Coronary artery (tissue), 2 donors: ENCODE measurements at regions not wholly inside any gene's neighbourhood (a gene's known extent, or its start where the extent isn't known, plus 50 kb on each side); places are given as distances from the start of the nearest gene placed in this dataset.

Experiments used
- DNase-seq: peaks from one replicate; pipeline ENCODE4 v3.0.0-alpha.2; 2017; ENCODE audit warnings: low spot score
- H3K27ac ChIP-seq, 2 donors: fragments of 200-600 bp; sonication (generic); one replicate each; pipeline ENCODE4 v1.5.1; 2016 to 2019
- H3K4me3 ChIP-seq: fragments of 200-600 bp; sonication (generic); 2 replicates; pipeline ENCODE4 v1.5.1; 2016; ENCODE audit warnings: mild to moderate bottlenecking, moderate library complexity
- TF ChIP-seq, protein P1 (sequence below): fragments of 200-600 bp; sonication (generic); IDR thresholded peaks from one replicate; pipeline ENCODE4 v1.5.1; 2019; ENCODE audit warnings: antibody characterized with exemption

DNA sequence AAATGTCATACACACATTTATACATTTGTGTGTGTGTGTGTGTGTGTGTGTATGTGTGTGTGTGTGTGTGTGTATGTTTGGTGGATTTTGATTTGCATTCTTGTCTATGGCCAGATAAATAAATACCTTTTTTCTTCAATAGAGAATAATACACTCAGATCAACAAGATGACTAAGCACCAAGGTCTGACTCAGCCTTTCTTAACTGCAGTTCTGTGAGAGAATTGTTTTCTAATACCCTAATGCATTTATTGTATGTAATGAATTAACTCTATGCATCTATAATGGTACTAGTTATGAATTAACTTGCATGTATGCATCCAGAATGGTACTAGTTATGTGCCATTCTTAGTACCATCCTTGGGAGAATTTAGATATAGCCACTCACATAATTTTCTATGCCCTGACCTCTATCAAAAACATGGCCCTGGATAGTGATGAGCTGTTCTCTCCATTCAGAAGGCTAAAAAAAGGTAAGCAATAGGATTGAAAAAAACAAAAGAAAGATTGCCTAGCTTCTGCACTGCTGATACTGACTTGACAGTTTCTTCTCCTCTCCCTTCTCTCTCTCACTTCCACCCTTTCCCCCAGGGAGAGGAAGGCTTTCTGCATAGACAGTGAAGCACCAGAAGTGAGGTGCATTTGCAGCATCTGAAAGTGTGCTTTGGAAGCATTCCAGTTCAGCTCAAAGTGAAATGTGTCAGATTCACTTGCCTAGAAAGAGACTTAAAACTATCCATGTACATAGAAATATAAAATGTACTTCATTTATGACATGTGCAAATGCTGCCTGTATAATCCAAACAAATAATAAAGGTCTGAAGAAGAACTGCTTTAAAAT is 55.1 kb upstream of the CCDC112 start:
- no peak for DNase-seq
- TF ChIP-seq, protein P1, sequence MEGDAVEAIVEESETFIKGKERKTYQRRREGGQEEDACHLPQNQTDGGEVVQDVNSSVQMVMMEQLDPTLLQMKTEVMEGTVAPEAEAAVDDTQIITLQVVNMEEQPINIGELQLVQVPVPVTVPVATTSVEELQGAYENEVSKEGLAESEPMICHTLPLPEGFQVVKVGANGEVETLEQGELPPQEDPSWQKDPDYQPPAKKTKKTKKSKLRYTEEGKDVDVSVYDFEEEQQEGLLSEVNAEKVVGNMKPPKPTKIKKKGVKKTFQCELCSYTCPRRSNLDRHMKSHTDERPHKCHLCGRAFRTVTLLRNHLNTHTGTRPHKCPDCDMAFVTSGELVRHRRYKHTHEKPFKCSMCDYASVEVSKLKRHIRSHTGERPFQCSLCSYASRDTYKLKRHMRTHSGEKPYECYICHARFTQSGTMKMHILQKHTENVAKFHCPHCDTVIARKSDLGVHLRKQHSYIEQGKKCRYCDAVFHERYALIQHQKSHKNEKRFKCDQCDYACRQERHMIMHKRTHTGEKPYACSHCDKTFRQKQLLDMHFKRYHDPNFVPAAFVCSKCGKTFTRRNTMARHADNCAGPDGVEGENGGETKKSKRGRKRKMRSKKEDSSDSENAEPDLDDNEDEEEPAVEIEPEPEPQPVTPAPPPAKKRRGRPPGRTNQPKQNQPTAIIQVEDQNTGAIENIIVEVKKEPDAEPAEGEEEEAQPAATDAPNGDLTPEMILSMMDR = no peak
- Histone ChIP-seq H3K27ac (no peak overlapping the region), H3K4me3 (no peak overlapping the region)

DNA sequence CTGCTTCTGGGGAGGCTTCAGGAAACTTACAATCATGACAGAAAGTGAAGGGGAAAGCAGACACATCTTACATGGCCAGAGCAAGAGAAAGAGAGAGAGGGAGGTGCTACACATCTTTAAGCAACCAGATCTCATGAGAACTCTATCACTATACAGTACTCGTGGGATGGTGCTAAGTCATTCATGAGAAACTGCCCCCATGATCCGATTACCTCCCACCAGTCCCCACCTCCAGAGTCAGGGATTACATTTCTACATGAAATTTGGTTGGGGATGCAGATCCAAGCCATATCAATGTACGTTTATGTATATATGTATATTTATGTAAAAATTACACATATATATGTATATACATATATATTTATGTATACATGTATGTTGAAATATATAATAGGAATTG is 54.4 kb upstream of the CCDC112 start:
- Histone ChIP-seq H3K27ac (no peak overlapping the region), H3K4me3 (no peak overlapping the region)
- TF ChIP-seq, protein P1 = no peak
- no peak for DNase-seq

DNA sequence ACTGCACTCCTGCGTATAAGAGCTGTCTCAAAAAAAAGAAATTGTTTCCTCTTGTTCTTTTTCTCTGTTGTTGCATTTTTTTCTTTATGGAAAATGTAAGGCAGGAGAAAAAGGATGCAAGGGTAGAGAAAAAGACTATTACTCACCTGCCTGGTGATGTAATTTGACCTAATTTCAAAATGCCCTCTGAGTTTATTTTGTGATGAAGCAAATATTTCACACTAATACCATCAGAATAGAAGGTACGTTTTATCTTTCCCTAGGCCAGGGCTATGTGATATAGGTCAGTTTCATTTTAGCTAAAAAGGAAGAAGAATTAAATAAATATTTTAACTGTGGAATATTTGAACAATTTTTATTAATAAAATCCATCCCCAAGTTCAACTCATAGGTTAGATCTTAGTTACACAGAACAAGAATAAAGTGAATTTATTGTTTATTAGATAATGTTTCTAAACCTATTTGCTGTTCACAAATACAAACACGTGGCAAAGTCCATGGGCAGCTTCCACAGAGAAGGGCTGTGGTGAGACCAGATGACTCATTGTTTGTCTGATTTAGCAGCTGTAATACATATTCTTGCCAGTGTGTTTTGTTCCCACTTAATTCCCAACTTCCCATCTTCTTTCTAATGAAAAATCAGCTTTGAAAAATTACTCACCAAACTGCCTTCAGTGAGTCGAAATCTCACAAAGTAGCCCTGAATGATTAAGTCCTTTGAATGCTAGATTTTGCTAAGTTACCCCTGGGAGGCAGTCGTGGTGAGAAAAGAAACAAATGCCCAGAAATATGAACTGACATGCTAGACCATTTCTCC is 52.8 kb upstream of the CCDC112 start:
- Histone ChIP-seq H3K27ac (peak overlapping the region in 1 of 2 donors; percentile 45), H3K4me3 (no peak overlapping the region)
- TF ChIP-seq, protein P1 = no peak
- DNase-seq = no peak

DNA sequence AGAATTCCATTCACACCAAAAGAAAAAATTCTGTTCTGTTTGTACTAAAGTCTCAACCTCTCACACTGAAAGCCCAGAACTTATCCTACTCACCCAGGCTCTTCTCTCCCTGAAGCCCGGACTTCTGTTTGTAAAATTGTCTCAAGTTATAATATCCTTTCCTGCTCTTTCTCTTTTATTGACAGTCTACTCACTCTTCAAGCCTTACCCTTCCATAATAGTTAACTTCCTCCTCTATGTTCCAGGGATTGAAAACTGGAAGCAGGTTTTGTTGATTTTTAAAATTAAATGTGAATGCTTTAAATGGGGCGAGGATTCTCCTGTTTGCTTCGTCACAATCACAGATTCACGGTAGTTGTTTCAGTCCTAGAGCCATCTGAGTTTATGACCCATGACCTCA is 51.7 kb upstream of the CCDC112 start:
- Histone ChIP-seq H3K4me3 (no peak overlapping the region), H3K27ac (no peak overlapping the region)
- TF ChIP-seq, protein P1 = no peak
- no peak for DNase-seq
